ENCODE measurements at regions not wholly inside any gene's neighbourhood (a gene's known extent, or its start where the extent isn't known, plus 50 kb on each side); places are given as distances from the start of the nearest gene placed in this dataset.
"Not testable (repeated sequence)": the region's sequence is repeated elsewhere in the genome, so short reads cannot be mapped to it uniquely, and the experiment has no call there.

DNA sequence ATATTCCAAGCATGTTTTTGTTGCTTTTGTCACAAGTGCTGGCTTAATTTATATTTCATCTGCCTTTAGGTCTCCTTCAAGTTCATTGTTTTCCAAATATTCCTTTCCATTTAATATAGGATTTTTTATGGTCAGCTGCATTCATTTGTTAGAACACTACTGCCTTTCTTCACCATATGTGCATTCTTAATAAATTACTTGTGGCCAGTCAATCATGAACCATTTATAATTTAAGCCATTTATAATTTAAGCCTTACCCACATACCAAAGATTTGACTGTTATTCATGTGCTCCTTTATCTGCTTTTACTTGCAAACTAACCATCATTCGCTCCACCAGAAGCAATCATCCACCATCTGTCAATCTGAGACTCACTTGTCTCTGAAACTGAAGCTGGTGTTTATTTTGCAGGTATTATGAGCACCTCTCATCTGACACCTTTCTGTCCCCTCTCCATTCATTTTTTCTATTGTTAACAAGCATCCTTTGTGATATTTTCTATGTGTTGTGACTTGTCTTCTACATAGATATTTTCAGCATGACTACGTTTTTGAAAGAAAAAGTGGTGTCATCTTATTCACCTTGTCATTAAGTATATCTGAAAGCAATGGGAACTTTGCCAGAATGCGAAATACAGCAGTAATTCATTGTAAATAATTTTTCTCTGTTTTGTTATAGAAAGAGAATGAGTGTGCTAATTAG, 786.8 kb downstream of the KCNJ3 start:
- H3K4me3 ChIP-seq (ENCODE audit: low read depth, low read length), result no peak overlapping the region
- H3K27me3 ChIP-seq (ENCODE audit: control insufficient read depth, insufficient read depth, low read length), result no peaks in the 10 kb centered on the region
- no peaks in the 10 kb centered on the region for H3K4me1 ChIP-seq (ENCODE audit: control insufficient read depth, insufficient read depth, low read length)
- no peaks in the 10 kb centered on the region for H3K9me3 ChIP-seq (ENCODE audit: control insufficient read depth, insufficient read depth, low read length)
- H3K9ac ChIP-seq (ENCODE audit: low read depth, low read length), result no peak overlapping the region
- H3K36me3 ChIP-seq (ENCODE audit: control insufficient read depth, insufficient read depth, low read length), result no peaks in the 10 kb centered on the region

DNA sequence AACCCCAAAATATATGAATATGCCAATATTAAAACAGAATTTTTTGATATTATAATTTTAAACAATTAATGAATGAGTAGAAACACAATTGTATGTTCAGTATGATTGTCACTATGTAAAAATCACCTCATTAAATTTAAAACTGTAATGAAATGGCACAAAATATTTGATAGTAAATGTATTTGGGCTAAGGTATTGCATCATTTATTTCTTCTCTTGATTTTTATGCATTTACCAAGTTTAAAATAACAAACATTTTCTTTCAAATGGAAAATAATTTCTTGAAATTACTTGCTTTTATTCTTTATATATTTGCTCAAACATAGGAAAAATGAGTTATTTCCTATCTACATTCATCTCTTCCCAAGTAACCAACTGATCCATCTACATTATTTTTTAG, 782.6 kb downstream of the KCNJ3 start:
- Histone ChIP-seq H3K4me3 (ENCODE audit: low read depth, low read length) (no peak overlapping the region), H3K9me3 (ENCODE audit: control insufficient read depth, insufficient read depth, low read length) (no peaks in the 10 kb centered on the region), H3K36me3 (ENCODE audit: control insufficient read depth, insufficient read depth, low read length) (no peaks in the 10 kb centered on the region), H3K27me3 (ENCODE audit: control insufficient read depth, insufficient read depth, low read length) (no peaks in the 10 kb centered on the region), H3K4me1 (ENCODE audit: control insufficient read depth, insufficient read depth, low read length) (no peaks in the 10 kb centered on the region), H3K9ac (ENCODE audit: low read depth, low read length) (no peak overlapping the region)

DNA sequence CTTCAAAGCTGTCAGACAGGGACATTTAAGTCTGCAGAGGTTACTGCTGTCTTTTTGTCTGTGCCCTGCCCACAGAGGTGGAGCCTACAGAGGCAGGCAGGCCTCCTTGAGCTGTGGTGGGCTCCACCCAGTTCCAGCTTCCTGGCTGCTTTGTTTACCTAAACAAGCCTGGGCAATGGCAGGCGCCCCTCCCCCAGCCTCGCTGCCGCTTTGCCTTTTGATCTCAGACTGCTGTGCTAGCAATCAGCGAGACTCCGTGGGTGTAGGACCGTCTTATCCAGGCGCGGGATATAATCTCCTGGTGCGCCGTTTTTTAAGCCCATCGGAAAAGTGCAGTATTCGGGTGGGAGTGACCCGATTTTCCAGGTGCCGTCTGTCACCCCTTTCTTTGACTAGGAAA, 773.5 kb downstream of the KCNJ3 start:
- H3K36me3 ChIP-seq (ENCODE audit: control insufficient read depth, insufficient read depth, low read length); H3K4me3 ChIP-seq (ENCODE audit: low read depth, low read length); H3K9ac ChIP-seq (ENCODE audit: low read depth, low read length); H3K27me3 ChIP-seq (ENCODE audit: control insufficient read depth, insufficient read depth, low read length); H3K4me1 ChIP-seq (ENCODE audit: control insufficient read depth, insufficient read depth, low read length); H3K9me3 ChIP-seq (ENCODE audit: control insufficient read depth, insufficient read depth, low read length): not testable (repeated sequence)

DNA sequence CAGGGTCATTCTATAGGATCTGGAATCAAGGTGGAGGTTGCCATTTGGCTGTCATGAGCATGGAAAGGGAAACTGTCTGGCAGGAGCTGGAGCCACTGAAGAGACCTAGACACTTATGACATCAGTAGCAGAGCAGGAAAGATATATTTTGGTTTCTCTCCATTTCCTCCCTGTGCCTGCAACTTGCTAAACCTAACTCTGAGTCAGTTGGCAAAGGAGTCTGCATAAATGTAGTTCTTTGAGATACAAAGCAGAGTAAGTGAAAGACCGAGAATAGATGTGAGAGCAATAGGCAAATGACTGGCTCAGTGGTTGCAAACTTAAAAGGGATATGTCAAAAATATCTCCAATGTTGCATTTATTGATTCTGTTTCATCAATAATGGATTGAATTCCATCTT, 757.7 kb downstream of the KCNJ3 start:
- Histone ChIP-seq H3K9ac (ENCODE audit: low read depth, low read length) (no peak overlapping the region), H3K27me3 (ENCODE audit: control insufficient read depth, insufficient read depth, low read length) (no peaks in the 10 kb centered on the region), H3K9me3 (ENCODE audit: control insufficient read depth, insufficient read depth, low read length) (no peaks in the 10 kb centered on the region), H3K36me3 (ENCODE audit: control insufficient read depth, insufficient read depth, low read length) (no peaks in the 10 kb centered on the region), H3K4me1 (ENCODE audit: control insufficient read depth, insufficient read depth, low read length) (peaks cover 4% of the 10 kb centered on the region), H3K4me3 (ENCODE audit: low read depth, low read length) (no peak overlapping the region)

DNA sequence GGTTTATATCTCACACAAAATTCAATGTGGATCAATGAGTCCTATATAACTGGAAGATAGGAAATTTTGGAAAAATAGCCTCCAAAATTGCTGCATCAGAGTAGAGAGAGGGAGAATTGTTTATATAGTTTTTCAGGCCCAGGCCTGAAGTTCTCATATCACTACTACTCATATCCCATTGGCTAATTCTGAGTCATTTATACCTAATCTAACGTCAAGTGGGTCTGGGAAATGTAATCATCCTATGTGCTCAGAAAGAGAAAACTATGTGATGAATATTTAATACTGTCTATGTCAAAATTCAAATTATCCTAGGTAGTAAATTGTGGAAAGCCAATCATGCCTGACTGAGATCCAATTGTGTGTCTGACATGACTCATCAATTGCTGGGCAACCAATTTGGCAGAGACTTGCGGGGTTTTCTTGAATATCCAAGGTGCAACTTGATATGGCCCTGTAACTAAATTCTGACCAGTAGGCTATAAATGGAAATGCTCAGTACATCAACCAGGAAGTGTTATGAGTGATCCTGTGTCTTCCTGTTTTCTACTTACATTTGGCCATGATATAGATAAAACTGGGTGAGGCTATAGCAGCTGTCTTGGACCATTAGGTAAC, 744.4 kb downstream of the KCNJ3 start:
- H3K36me3 ChIP-seq (ENCODE audit: control insufficient read depth, insufficient read depth, low read length), result no peaks in the 10 kb centered on the region

DNA sequence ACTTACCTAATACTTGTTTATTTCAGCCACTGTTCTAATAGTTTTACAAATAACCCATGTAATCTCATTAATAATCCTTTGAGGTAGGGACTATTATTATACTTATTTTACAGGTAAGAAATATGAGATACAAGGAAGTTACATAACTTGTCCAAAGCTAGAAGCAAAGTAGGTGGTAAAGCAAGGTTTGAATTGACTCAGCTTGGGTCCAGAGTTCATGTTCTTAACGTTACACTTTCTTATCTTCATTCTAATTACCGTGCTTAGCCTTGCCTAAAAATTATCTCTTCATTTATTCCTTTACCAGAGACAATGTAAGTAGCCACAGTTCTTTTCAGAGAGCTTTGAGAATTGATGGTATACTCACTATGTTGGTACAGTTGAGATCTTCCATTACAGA, 743.6 kb downstream of the KCNJ3 start:
- Histone ChIP-seq H3K9ac (ENCODE audit: low read depth, low read length) (no peak overlapping the region), H3K4me1 (ENCODE audit: control insufficient read depth, insufficient read depth, low read length) (no peaks in the 10 kb centered on the region), H3K4me3 (ENCODE audit: low read depth, low read length) (no peak overlapping the region), H3K27me3 (ENCODE audit: control insufficient read depth, insufficient read depth, low read length) (no peaks in the 10 kb centered on the region), H3K36me3 (ENCODE audit: control insufficient read depth, insufficient read depth, low read length) (no peaks in the 10 kb centered on the region), H3K9me3 (ENCODE audit: control insufficient read depth, insufficient read depth, low read length) (no peaks in the 10 kb centered on the region)

More for the DNA sequence above, 744.4 kb downstream of the KCNJ3 start:
- no peaks in the 10 kb centered on the region for H3K4me1 ChIP-seq (ENCODE audit: control insufficient read depth, insufficient read depth, low read length)
- no peaks in the 10 kb centered on the region for H3K9me3 ChIP-seq (ENCODE audit: control insufficient read depth, insufficient read depth, low read length)
- no peak overlapping the region for H3K4me3 ChIP-seq (ENCODE audit: low read depth, low read length)
- no peaks in the 10 kb centered on the region for H3K27me3 ChIP-seq (ENCODE audit: control insufficient read depth, insufficient read depth, low read length)
- no peak overlapping the region for H3K9ac ChIP-seq (ENCODE audit: low read depth, low read length)

DNA sequence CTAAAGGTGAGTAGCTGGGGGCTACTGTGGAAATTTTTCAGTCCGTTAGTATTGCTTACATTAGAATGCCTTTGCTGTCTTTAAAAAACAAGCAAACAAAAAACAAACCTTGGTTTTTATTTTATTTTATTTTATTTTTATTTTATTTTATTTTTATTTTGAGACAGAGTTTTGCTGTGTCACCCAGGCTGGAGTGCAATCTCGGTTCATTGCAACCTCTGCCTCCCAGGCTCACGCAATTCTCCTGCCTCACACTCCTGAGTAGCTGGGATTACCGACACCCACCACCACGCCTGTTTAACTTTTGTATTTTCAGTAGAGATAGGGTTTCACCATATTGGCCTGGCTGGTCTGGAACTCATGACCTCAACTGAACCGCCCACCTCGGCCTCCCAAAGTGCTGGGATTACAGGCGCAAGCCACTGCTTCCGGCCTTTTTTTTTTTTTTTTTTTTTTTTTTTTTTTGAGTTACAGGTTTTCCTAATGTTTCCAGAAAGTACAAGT, 732.6 kb downstream of the KCNJ3 start:
- Histone ChIP-seq H3K4me1 (ENCODE audit: control insufficient read depth, insufficient read depth, low read length) (no peaks in the 10 kb centered on the region), H3K9ac (ENCODE audit: low read depth, low read length) (no peak overlapping the region), H3K27me3 (ENCODE audit: control insufficient read depth, insufficient read depth, low read length) (no peaks in the 10 kb centered on the region), H3K4me3 (ENCODE audit: low read depth, low read length) (no peak overlapping the region), H3K36me3 (ENCODE audit: control insufficient read depth, insufficient read depth, low read length) (no peaks in the 10 kb centered on the region), H3K9me3 (ENCODE audit: control insufficient read depth, insufficient read depth, low read length) (no peaks in the 10 kb centered on the region)

DNA sequence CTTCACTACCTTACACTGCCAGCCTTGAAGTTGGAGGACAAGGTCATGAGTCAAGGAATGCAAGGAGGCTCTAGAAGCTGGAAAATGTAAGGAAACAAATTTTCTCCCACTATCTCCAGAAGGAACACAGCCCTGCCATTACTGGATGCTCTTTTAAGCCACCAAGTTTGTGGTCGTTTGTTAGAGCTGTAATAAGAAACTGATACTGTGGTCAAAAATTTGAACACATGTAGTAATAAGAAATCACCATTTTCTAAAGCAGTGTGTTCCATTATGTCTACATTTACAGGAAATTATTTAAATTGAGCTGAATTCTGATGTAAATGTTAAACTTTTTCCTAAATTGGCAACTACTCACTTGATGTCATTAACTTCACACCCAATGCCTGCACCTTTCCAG, 729.0 kb downstream of the KCNJ3 start:
- no peaks in the 10 kb centered on the region for H3K36me3 ChIP-seq (ENCODE audit: control insufficient read depth, insufficient read depth, low read length)
- H3K9me3 ChIP-seq (ENCODE audit: control insufficient read depth, insufficient read depth, low read length), result no peaks in the 10 kb centered on the region
- no peak overlapping the region for H3K9ac ChIP-seq (ENCODE audit: low read depth, low read length)

DNA sequence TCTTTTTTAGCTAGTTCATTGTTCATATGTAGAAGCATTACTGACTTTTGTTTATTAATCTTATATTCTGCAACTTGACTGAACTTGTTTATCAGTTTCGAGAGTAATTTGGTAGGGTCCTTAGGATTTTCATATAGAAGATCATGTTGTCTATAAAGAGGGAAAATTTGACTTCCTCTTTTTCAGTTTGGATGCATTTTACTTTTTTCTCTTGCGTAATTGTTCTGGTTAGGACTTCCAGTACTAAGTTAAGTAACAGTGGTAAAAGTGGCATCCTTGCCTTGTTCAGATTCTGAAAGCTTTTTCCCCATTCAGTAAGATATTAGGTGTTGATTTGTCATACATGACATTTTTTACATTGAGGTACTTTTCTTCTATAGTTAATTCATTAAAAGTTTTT, 726.0 kb downstream of the KCNJ3 start:
- H3K9me3 ChIP-seq (ENCODE audit: control insufficient read depth, insufficient read depth, low read length), result no peaks in the 10 kb centered on the region
- no peaks in the 10 kb centered on the region for H3K36me3 ChIP-seq (ENCODE audit: control insufficient read depth, insufficient read depth, low read length)
- no peaks in the 10 kb centered on the region for H3K4me1 ChIP-seq (ENCODE audit: control insufficient read depth, insufficient read depth, low read length)
- peaks cover 4% of the 10 kb centered on the region for H3K27me3 ChIP-seq (ENCODE audit: control insufficient read depth, insufficient read depth, low read length)
- no peak overlapping the region for H3K9ac ChIP-seq (ENCODE audit: low read depth, low read length)
- H3K4me3 ChIP-seq (ENCODE audit: low read depth, low read length), result no peak overlapping the region

More for the DNA sequence above, 729.0 kb downstream of the KCNJ3 start:
- H3K4me1 ChIP-seq (ENCODE audit: control insufficient read depth, insufficient read depth, low read length), result no peaks in the 10 kb centered on the region
- no peaks in the 10 kb centered on the region for H3K27me3 ChIP-seq (ENCODE audit: control insufficient read depth, insufficient read depth, low read length)
- no peak overlapping the region for H3K4me3 ChIP-seq (ENCODE audit: low read depth, low read length)

DNA sequence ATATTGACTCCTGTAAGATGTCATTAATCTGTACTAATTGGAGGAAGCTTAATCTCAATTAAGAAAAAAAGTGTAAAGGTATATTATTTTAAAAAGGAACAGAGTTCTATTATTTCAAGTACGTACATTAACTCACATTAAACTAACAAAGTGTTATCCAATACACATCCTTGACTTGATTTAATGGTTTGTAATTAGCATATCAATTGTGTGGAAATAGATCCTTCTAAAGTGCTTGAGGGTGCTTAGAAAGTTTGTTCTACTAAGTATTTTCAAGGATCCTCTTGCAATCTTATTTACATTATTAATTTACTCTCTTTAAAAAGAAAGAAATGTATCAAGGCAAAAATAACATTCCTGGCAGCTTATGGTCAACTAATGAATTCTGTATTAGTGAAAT, 720.3 kb downstream of the KCNJ3 start:
- H3K4me3 ChIP-seq (ENCODE audit: low read depth, low read length), result no peak overlapping the region
- peaks cover 7% of the 10 kb centered on the region for H3K9me3 ChIP-seq (ENCODE audit: control insufficient read depth, insufficient read depth, low read length)
- H3K9ac ChIP-seq (ENCODE audit: low read depth, low read length), result no peak overlapping the region
- H3K36me3 ChIP-seq (ENCODE audit: control insufficient read depth, insufficient read depth, low read length), result no peaks in the 10 kb centered on the region
- peaks cover 6% of the 10 kb centered on the region for H3K4me1 ChIP-seq (ENCODE audit: control insufficient read depth, insufficient read depth, low read length)
- H3K27me3 ChIP-seq (ENCODE audit: control insufficient read depth, insufficient read depth, low read length), result peaks cover 4% of the 10 kb centered on the region

DNA sequence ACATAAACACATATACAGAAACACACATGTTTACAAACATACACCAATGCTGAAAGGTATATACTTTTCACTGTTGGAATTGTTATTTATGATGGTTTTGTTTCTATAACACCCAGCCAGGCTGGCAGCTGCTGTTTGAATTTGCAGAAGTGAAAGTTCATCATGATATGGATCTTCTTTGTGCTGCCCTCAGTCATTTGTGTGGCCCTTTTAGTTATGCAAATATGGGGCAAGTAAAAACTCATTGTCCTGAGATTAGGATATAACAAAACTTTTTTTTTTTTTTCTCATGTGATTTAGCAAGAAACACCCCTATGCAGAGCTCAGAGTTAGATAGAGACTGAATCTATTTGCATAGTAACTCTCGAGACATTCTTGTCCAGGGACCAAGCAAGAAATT, 714.1 kb downstream of the KCNJ3 start:
- Histone ChIP-seq H3K9me3 (ENCODE audit: control insufficient read depth, insufficient read depth, low read length) (peaks cover 7% of the 10 kb centered on the region), H3K4me1 (ENCODE audit: control insufficient read depth, insufficient read depth, low read length) (peaks cover 4% of the 10 kb centered on the region), H3K36me3 (ENCODE audit: control insufficient read depth, insufficient read depth, low read length) (no peaks in the 10 kb centered on the region), H3K27me3 (ENCODE audit: control insufficient read depth, insufficient read depth, low read length) (no peaks in the 10 kb centered on the region), H3K4me3 (ENCODE audit: low read depth, low read length) (no peak overlapping the region), H3K9ac (ENCODE audit: low read depth, low read length) (no peak overlapping the region)

DNA sequence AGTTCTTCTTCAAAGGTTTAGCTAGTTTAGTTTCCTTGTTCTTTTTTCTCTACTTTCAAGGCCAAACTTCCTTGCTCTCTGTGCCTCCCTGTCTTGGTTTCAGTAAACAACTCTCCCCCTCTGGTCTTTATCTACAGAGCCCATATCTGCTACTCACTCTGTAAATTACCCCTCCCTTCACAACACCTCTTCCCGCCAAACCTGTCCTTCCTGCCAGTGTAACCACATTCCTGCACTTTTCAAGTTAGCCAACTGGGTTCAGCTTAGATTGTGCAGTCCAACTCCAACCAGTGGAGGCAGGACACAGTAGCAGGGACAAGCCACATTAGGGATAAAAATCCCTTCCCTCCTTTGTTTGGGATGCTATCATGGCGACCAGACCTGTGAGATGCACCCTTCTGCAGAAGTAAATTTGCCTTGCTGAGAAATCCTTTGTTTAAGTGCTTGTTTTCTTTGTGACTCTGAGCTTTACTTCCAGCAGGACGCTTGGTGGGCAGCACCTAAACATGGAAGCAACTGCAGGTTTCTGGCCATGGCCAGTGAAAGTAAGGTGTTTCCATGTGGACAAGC, 706.0 kb downstream of the KCNJ3 start:
- H3K4me3 ChIP-seq (ENCODE audit: low read depth, low read length), result no peak overlapping the region
- H3K9me3 ChIP-seq (ENCODE audit: control insufficient read depth, insufficient read depth, low read length), result peaks cover 8% of the 10 kb centered on the region
- no peaks in the 10 kb centered on the region for H3K27me3 ChIP-seq (ENCODE audit: control insufficient read depth, insufficient read depth, low read length)
- no peaks in the 10 kb centered on the region for H3K36me3 ChIP-seq (ENCODE audit: control insufficient read depth, insufficient read depth, low read length)
- no peaks in the 10 kb centered on the region for H3K4me1 ChIP-seq (ENCODE audit: control insufficient read depth, insufficient read depth, low read length)
- no peak overlapping the region for H3K9ac ChIP-seq (ENCODE audit: low read depth, low read length)

All from iPS-15b (cell line).